ENCODE measurements at regions not wholly inside any gene's neighbourhood (a gene's known extent, or its start where the extent isn't known, plus 50 kb on each side); places are given as distances from the start of the nearest gene placed in this dataset.
A peak's percentile ranks its signal among the peaks of the same experiment; 100 is the strongest.

- Histone ChIP-seq H3K27ac (no peak overlapping the region), H3K4me3 (ENCODE audit: low read depth, low read length) (no peak overlapping the region), H3K27me3 (ENCODE audit: insufficient read depth, low read depth, severe bottlenecking) (no peaks in the 10 kb centered on the region), H3K36me3 (no peaks in the 10 kb centered on the region), H3K9me3 (ENCODE audit: severe bottlenecking) (peaks cover 7% of the 10 kb centered on the region)
- no peak for TF ChIP-seq CTCF (IDR thresholded peaks at IDR 0.05; ENCODE audit: low read depth, low read length)
- DNase-seq, result no peak
Observed at GRCh38 chr2:3079959-3080948, 297.4 kb downstream of the EIPR1 start.

DNA sequence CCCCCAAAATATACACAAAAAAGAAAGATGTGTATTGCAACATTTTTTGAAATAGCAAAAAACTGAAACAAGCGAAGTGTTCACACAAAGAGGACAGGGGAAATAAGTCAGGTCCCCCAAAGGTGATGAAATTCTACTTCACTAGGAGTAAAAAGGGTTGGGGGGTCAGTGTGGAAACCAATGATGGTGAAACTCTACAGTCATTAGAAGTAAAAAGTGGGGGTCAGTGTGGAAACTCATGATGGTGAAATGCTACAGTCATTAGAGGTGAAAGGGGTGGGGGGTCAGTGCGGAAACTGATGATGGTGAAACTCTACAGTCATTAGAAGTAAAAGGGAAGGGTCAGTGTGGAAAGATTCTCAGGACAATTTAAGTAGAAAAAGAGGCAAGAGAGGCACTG is 298.2 kb downstream of the EIPR1 start:
- Histone ChIP-seq H3K27me3 (ENCODE audit: insufficient read depth, low read depth, severe bottlenecking) (no peaks in the 10 kb centered on the region), H3K36me3 (no peaks in the 10 kb centered on the region), H3K4me3 (ENCODE audit: low read depth, low read length) (no peak overlapping the region), H3K9me3 (ENCODE audit: severe bottlenecking) (peaks cover 7% of the 10 kb centered on the region), H3K27ac (no peak overlapping the region)
- no peak for TF ChIP-seq CTCF (IDR thresholded peaks at IDR 0.05; ENCODE audit: low read depth, low read length)
- DNase-seq, result no peak

- DNase-seq, result no peak
- Histone ChIP-seq H3K27ac (0 out of 2 replicates have a peak overlapping the region, but pooled peaks have one; percentile 96), H3K4me3 (ENCODE audit: low read depth, low read length) (no peak overlapping the region), H3K27me3 (ENCODE audit: insufficient read depth, low read depth, severe bottlenecking) (no peaks in the 10 kb centered on the region), H3K36me3 (no peaks in the 10 kb centered on the region), H3K9me3 (ENCODE audit: severe bottlenecking) (peaks cover 3% of the 10 kb centered on the region)
- TF ChIP-seq CTCF (IDR thresholded peaks at IDR 0.05; ENCODE audit: low read depth, low read length), result no peak
Observed at GRCh38 chr2:3078684-3079083, 298.9 kb downstream of the EIPR1 start.

GRCh38 chr2:3076848-3077642 is 300.6 kb downstream of the EIPR1 start:
- H3K27me3 ChIP-seq (ENCODE audit: insufficient read depth, low read depth, severe bottlenecking), result no peaks in the 10 kb centered on the region
- DNase-seq, result peak; percentile 86
- H3K27ac ChIP-seq, result peak overlapping the region; percentile 96
- H3K4me3 ChIP-seq (ENCODE audit: low read depth, low read length), result no peak overlapping the region
- no peak for TF ChIP-seq CTCF (IDR thresholded peaks at IDR 0.05; ENCODE audit: low read depth, low read length)
- H3K9me3 ChIP-seq (ENCODE audit: severe bottlenecking), result peaks cover 3% of the 10 kb centered on the region
- H3K36me3 ChIP-seq, result no peaks in the 10 kb centered on the region

DNA sequence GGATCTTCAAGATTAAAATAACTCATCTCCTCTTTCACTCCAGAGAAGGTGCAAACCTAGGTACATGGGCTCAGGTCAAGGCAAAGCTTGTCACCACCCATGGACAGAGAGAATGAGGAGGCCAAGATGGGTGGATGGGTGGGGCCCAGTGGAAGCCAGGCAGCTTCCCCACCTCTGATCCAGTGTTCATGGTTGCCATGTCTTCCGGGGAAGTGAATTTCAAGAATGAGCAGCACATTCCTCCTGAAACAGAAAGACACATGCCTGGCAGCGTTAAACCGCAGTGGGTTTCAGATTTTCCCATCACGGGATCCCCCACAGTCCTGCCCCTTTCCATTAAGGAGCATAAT is 301.7 kb downstream of the EIPR1 start:
- Histone ChIP-seq H3K36me3 (no peaks in the 10 kb centered on the region), H3K4me3 (ENCODE audit: low read depth, low read length) (no peak overlapping the region), H3K9me3 (ENCODE audit: severe bottlenecking) (peaks cover 3% of the 10 kb centered on the region), H3K27me3 (ENCODE audit: insufficient read depth, low read depth, severe bottlenecking) (no peaks in the 10 kb centered on the region), H3K27ac (no peak overlapping the region)
- DNase-seq, result no peak
- TF ChIP-seq CTCF (IDR thresholded peaks at IDR 0.05; ENCODE audit: low read depth, low read length), result no peak

Measured in WERI-Rb-1 (cell line).